ENCODE measurements at regions not wholly inside any gene's neighbourhood (a gene's known extent, or its start where the extent isn't known, plus 50 kb on each side); places are given as distances from the start of the nearest gene placed in this dataset.

- peaks cover 21% of the 10 kb centered on the region for H3K27me3 Mint-ChIP-seq (ENCODE audit: unreplicated experiment)
- H3K4me3 Mint-ChIP-seq (ENCODE audit: unreplicated experiment), result no peak overlapping the region
- H3K27ac Mint-ChIP-seq (ENCODE audit: unreplicated experiment), result no peak overlapping the region
- H3K9me3 Mint-ChIP-seq (ENCODE audit: unreplicated experiment), result peaks cover 9% of the 10 kb centered on the region
- peaks cover 12% of the 10 kb centered on the region for H3K4me1 Mint-ChIP-seq (ENCODE audit: unreplicated experiment)
- no peak for TF ChIP-seq CTCF (IDR thresholded peaks at IDR 0.05)
- H3K36me3 Mint-ChIP-seq (ENCODE audit: unreplicated experiment), result peaks cover 3% of the 10 kb centered on the region
- no peak for DNase-seq (ENCODE audit: extremely low spot score, unreplicated experiment)
Measured at GRCh38 chr18:6542296-6542695, 127.6 kb upstream of the L3MBTL4 start.

- Mint-ChIP-seq H3K4me1 (ENCODE audit: unreplicated experiment) (peaks cover 4% of the 10 kb centered on the region), H3K4me3 (ENCODE audit: unreplicated experiment) (no peak overlapping the region), H3K27me3 (ENCODE audit: unreplicated experiment) (peaks cover 26% of the 10 kb centered on the region), H3K36me3 (ENCODE audit: unreplicated experiment) (peaks cover 3% of the 10 kb centered on the region), H3K9me3 (ENCODE audit: unreplicated experiment) (peaks cover 10% of the 10 kb centered on the region), H3K27ac (ENCODE audit: unreplicated experiment) (no peak overlapping the region)
- TF ChIP-seq CTCF (IDR thresholded peaks at IDR 0.05), result peak; percentile 70
- DNase-seq (ENCODE audit: extremely low spot score, unreplicated experiment), result no peak
Measured at GRCh38 chr18:6543330-6543908, 128.7 kb upstream of the L3MBTL4 start.

GRCh38 chr18:6546229-6546628 is 131.5 kb upstream of the L3MBTL4 start:
- no peak for TF ChIP-seq CTCF (IDR thresholded peaks at IDR 0.05)
- H3K4me1 Mint-ChIP-seq (ENCODE audit: unreplicated experiment), result no peaks in the 10 kb centered on the region
- no peak overlapping the region for H3K27ac Mint-ChIP-seq (ENCODE audit: unreplicated experiment)
- no peak overlapping the region for H3K4me3 Mint-ChIP-seq (ENCODE audit: unreplicated experiment)
- H3K9me3 Mint-ChIP-seq (ENCODE audit: unreplicated experiment), result peaks cover 10% of the 10 kb centered on the region
- peaks cover 23% of the 10 kb centered on the region for H3K27me3 Mint-ChIP-seq (ENCODE audit: unreplicated experiment)
- DNase-seq (ENCODE audit: extremely low spot score, unreplicated experiment), result no peak
- H3K36me3 Mint-ChIP-seq (ENCODE audit: unreplicated experiment), result peaks cover 3% of the 10 kb centered on the region

- H3K27me3 Mint-ChIP-seq (ENCODE audit: unreplicated experiment), result peaks cover 23% of the 10 kb centered on the region
- H3K27ac Mint-ChIP-seq (ENCODE audit: unreplicated experiment), result no peak overlapping the region
- H3K9me3 Mint-ChIP-seq (ENCODE audit: unreplicated experiment), result peaks cover 10% of the 10 kb centered on the region
- TF ChIP-seq CTCF (IDR thresholded peaks at IDR 0.05), result no peak
- no peaks in the 10 kb centered on the region for H3K4me1 Mint-ChIP-seq (ENCODE audit: unreplicated experiment)
- peaks cover 3% of the 10 kb centered on the region for H3K36me3 Mint-ChIP-seq (ENCODE audit: unreplicated experiment)
- no peak for DNase-seq (ENCODE audit: extremely low spot score, unreplicated experiment)
- H3K4me3 Mint-ChIP-seq (ENCODE audit: unreplicated experiment), result no peak overlapping the region
Measured at GRCh38 chr18:6547476-6547875, 132.8 kb upstream of the L3MBTL4 start.

- Mint-ChIP-seq H3K4me3 (ENCODE audit: unreplicated experiment) (no peak overlapping the region), H3K4me1 (ENCODE audit: unreplicated experiment) (peaks cover 19% of the 10 kb centered on the region)
Measured at GRCh38 chr18:6553234-6553900, 138.7 kb upstream of the L3MBTL4 start.

More at GRCh38 chr18:6553234-6553900, 138.7 kb upstream of the L3MBTL4 start:
- Mint-ChIP-seq H3K36me3 (ENCODE audit: unreplicated experiment) (no peaks in the 10 kb centered on the region), H3K27me3 (ENCODE audit: unreplicated experiment) (peaks cover 19% of the 10 kb centered on the region), H3K27ac (ENCODE audit: unreplicated experiment) (no peak overlapping the region), H3K9me3 (ENCODE audit: unreplicated experiment) (no peaks in the 10 kb centered on the region)
- no peak for DNase-seq (ENCODE audit: extremely low spot score, unreplicated experiment)
- no peak for TF ChIP-seq CTCF (IDR thresholded peaks at IDR 0.05)
